CD8-positive, alpha-beta memory T cell (primary cell): ENCODE measurements at regions not wholly inside any gene's neighbourhood (a gene's known extent, or its start where the extent isn't known, plus 50 kb on each side); places are given as distances from the start of the nearest gene placed in this dataset.
"Not testable (repeated sequence)": the region's sequence is repeated elsewhere in the genome, so short reads cannot be mapped to it uniquely, and the experiment has no call there.

Experiments used
- CTCF ChIA-PET: fragments of 350-600 bp; sonication (Branson Sonifier 250); formaldehyde crosslinking; loops from one replicate; lab custom pipeline; 2021; ENCODE audit warnings: antibody characterized with exemption; lab: Charles Lee
- POLR2A ChIA-PET: fragments of 350-600 bp; sonication (Branson Sonifier 250); formaldehyde crosslinking; loops from one replicate; lab custom pipeline; 2021; ENCODE audit warnings: antibody characterized with exemption; lab: Charles Lee
- DNase-seq, 5 donors: peaks; one replicate each; pipeline versions ENCODE4 v3.0.0 to v3.0.0-alpha.2; 2020 to 2022; ENCODE audit warnings: mixed read lengths in 1 of 5
- H3K27ac ChIP-seq: one replicate; pipeline ENCODE4 v1.7.0; 2013; ENCODE audit warnings: low read depth, mild to moderate bottlenecking, low read length, moderate library complexity
- H3K27me3 ChIP-seq: 2 replicates; pipeline ENCODE4 v1.7.0; 2013; ENCODE audit warnings: low read length, mild to moderate bottlenecking; ENCODE audit not compliant: insufficient read depth, poor library complexity, severe bottlenecking
- H3K36me3 ChIP-seq: 2 replicates; pipeline ENCODE4 v1.7.0; 2013; ENCODE audit warnings: mild to moderate bottlenecking, low read length, moderate library complexity; ENCODE audit not compliant: insufficient read depth
- H3K4me1 ChIP-seq: 2 replicates; pipeline ENCODE4 v1.7.0; 2013; ENCODE audit warnings: mild to moderate bottlenecking, low read length, moderate library complexity; ENCODE audit not compliant: insufficient read depth
- H3K4me3 ChIP-seq: 2 replicates; pipeline ENCODE4 v1.7.0; 2013; ENCODE audit warnings: mild to moderate bottlenecking, low read length
- H3K9me3 ChIP-seq: 2 replicates; pipeline ENCODE4 v1.7.0; 2013; ENCODE audit warnings: mild to moderate bottlenecking, low read length
- H3K27ac Mint-ChIP-seq, 8 donors: one replicate each; pipeline ENCODE4 v1.8.0; 2020 to 2021; ENCODE audit warnings: mixed read lengths in 8 of 8, mild to moderate bottlenecking in 6 of 8, inconsistent platforms in 3 of 8, moderate library complexity in 3 of 8
- H3K27me3 Mint-ChIP-seq, 2 donors: one replicate each; pipeline ENCODE4 v1.8.0; 2020 to 2021; ENCODE audit warnings: mixed read lengths in 2 of 2, mild to moderate bottlenecking in 1 of 2, moderate library complexity in 1 of 2
- H3K36me3 Mint-ChIP-seq, 3 donors: one replicate each; pipeline ENCODE4 v1.8.0; 2020 to 2021; ENCODE audit warnings: mixed read lengths in 3 of 3, inconsistent platforms in 1 of 3, mild to moderate bottlenecking in 1 of 3
- H3K4me1 Mint-ChIP-seq, 3 donors: one replicate each; pipeline ENCODE4 v1.8.0; 2020 to 2021; ENCODE audit warnings: mixed read lengths in 3 of 3, inconsistent platforms in 1 of 3, mild to moderate bottlenecking in 1 of 3
- H3K4me3 Mint-ChIP-seq, 7 donors: one replicate each; pipeline ENCODE4 v1.8.0; 2020 to 2021; ENCODE audit warnings: mixed read lengths in 7 of 7, mild to moderate bottlenecking in 6 of 7, moderate library complexity in 4 of 7, inconsistent platforms in 2 of 7
- H3K9me3 Mint-ChIP-seq, 5 donors: one replicate each; pipeline ENCODE4 v1.8.0; 2020 to 2022; ENCODE audit warnings: mixed read lengths in 5 of 5, mild to moderate bottlenecking in 3 of 5, moderate library complexity in 2 of 5, inconsistent platforms in 1 of 5

DNA sequence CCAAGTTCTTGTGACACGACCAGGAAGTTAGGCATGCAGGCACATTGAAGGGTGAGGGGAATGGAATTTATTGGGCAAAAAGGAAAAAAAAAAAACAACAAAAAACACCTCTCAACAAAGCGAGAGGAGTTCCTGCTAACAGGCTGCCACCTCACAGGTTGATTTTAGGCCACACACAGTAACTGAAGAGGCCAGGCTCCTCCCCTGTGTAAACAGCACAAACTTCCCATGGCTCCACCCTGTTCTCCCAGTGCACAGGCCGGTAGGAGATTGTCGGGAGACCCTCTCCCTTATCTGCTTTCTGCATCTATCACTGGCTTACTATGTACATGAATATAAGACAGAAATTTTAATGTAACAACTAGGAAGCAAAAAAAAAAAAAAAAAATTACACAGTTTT, 283.0 kb downstream of the ZFY start:
- CTCF ChIA-PET = not testable (repeated sequence)

DNA sequence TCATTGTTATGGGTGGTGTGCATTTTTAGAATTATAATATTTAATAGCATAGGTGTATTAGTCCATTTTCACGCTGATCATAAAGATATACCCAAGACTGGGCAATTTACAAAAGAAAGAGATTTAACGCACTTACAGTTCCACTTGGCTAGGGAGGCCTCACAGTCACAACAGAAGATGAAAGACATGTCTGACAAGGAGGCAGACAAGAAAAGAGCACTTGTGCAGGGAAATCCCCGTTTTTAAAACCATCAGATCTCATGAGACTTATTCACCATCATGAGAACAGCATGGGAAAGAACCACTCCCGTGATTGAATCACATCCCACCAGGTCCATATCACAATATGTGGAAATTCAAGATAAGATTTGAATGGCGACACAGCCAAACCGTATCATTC, 283.4 kb downstream of the ZFY start:
- POLR2A ChIA-PET, H3K27ac ChIP-seq, H3K27me3 Mint-ChIP-seq, H3K4me3 ChIP-seq, CTCF ChIA-PET, H3K9me3 ChIP-seq, H3K36me3 Mint-ChIP-seq, H3K27me3 ChIP-seq, H3K4me1 ChIP-seq, H3K9me3 Mint-ChIP-seq, H3K4me3 Mint-ChIP-seq, H3K27ac Mint-ChIP-seq, DNase-seq, H3K4me1 Mint-ChIP-seq, H3K36me3 ChIP-seq: not testable (repeated sequence)

More for the DNA sequence above, 283.0 kb downstream of the ZFY start:
- H3K9me3 Mint-ChIP-seq, H3K4me3 ChIP-seq, H3K27ac ChIP-seq, H3K4me1 ChIP-seq, H3K27me3 ChIP-seq, H3K27me3 Mint-ChIP-seq, DNase-seq, H3K4me3 Mint-ChIP-seq, H3K27ac Mint-ChIP-seq, H3K36me3 Mint-ChIP-seq, H3K9me3 ChIP-seq, H3K36me3 ChIP-seq, H3K4me1 Mint-ChIP-seq, POLR2A ChIA-PET: not testable (repeated sequence)

DNA sequence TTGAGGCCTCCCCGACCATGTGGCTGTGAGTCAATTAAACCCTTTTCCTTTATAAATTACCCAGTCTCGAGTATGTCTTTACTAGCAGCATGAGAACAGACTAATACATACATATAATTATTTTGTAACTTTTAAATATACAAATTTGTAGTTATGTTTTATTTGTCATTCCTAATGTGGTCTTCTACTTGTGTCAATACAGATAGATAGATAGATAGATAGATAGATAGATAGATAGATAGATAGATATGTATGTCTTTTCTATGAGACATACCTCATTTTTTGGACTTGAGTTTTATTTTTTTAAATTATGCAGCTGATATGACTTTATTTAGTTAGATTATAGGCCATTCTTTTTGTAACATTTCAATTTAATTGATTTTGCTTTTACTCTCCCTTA, 316.0 kb upstream of the TGIF2LY start:
- H3K27ac ChIP-seq, CTCF ChIA-PET, H3K27ac Mint-ChIP-seq, H3K4me3 Mint-ChIP-seq, H3K4me1 Mint-ChIP-seq, H3K4me1 ChIP-seq, H3K4me3 ChIP-seq, H3K27me3 Mint-ChIP-seq, POLR2A ChIA-PET, H3K9me3 Mint-ChIP-seq, H3K36me3 ChIP-seq, H3K36me3 Mint-ChIP-seq, H3K27me3 ChIP-seq, DNase-seq, H3K9me3 ChIP-seq: not testable (repeated sequence)

DNA sequence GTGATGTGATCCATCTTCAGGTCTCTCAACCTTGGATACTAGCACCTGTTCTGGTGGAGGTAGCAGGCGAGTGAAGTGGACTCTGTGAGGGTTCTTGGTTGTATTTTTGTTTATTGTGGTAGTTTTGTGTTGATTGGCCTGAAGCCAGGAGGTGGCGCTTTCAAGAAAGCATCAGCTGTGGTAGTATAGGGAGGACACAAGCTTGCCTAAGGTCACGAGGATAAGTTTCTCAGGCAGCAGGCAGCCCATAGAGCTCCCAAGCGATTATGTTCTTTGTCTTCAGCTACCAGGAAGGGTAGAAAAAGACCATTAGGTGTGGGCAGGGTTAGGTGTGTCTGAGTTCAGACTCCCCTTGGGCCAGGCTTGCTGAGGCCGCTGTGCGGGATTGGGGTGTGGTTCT, 290.8 kb upstream of the TGIF2LY start:
- H3K27me3 ChIP-seq, H3K4me1 Mint-ChIP-seq, DNase-seq, H3K27ac Mint-ChIP-seq, H3K36me3 ChIP-seq, CTCF ChIA-PET, H3K4me1 ChIP-seq, H3K27ac ChIP-seq, H3K27me3 Mint-ChIP-seq, POLR2A ChIA-PET, H3K4me3 Mint-ChIP-seq, H3K9me3 Mint-ChIP-seq, H3K36me3 Mint-ChIP-seq, H3K4me3 ChIP-seq, H3K9me3 ChIP-seq: not testable (repeated sequence)

DNA sequence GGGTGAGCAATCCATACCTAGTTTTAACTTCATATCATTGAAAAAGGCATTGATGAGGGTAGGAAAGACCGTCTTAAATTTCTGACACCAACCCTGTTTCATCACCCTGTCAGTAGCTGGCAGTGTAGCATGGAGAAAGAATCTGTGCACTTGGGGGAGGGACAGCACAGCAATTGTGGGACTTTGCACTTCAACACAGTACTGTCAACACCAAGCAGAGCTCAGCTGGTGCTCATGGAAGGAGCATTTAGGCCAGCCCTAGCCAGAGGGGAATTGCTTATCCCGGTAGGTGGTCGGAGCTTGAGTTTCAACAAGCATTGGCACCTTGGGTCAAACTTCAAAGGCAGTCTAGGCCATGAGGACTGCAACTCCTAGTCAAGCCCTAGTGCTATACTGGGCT, 281.6 kb upstream of the TGIF2LY start:
- H3K4me1 Mint-ChIP-seq, H3K36me3 Mint-ChIP-seq, H3K36me3 ChIP-seq, H3K4me3 Mint-ChIP-seq, POLR2A ChIA-PET, DNase-seq, H3K27me3 Mint-ChIP-seq, H3K27ac ChIP-seq, H3K27ac Mint-ChIP-seq, H3K27me3 ChIP-seq, CTCF ChIA-PET, H3K9me3 ChIP-seq, H3K4me3 ChIP-seq, H3K9me3 Mint-ChIP-seq, H3K4me1 ChIP-seq: not testable (repeated sequence)

DNA sequence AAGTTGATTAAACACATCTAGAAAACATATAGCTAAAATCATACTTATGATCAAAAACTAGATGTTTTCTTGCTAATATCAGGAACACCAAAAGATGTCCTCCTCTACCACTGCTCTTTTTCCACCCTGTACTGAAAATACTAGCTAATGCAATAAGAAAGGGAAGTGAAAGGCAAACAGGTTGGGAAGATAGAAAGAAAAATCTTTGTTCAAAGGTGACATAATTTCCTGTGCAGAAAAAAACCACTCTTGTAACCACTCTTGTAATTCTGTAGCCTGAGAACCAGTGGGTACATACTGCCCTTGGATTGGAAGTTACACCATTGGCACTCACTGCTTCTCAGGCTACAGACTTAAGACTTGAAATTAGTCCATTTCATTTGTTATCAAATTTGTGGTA, 258.9 kb upstream of the TGIF2LY start:
- H3K27me3 Mint-ChIP-seq, POLR2A ChIA-PET, H3K4me3 Mint-ChIP-seq, H3K9me3 Mint-ChIP-seq, H3K4me3 ChIP-seq, H3K9me3 ChIP-seq, H3K27ac Mint-ChIP-seq, DNase-seq, H3K36me3 Mint-ChIP-seq, H3K27me3 ChIP-seq, H3K36me3 ChIP-seq, CTCF ChIA-PET, H3K4me1 Mint-ChIP-seq, H3K4me1 ChIP-seq, H3K27ac ChIP-seq: not testable (repeated sequence)

DNA sequence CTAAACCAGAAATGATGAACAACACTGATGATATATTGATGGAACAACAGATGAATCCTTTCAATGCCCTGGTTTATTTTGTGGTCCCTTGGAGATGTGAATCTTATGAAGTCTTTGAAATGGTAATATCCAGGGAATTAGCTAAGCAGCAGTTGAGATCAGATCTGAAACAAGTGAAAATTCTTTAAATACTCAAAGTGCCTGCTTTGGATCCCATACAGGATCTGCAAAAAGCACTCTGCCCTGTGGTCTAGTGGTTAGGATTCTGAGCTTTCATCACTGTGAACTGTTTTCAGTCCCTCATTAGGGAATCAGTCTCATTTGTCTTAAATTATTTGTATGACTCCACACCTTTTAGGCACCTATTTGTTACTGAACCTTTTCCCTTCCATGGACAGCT, 211.3 kb upstream of the TGIF2LY start:
- H3K27ac Mint-ChIP-seq, H3K27ac ChIP-seq, H3K36me3 ChIP-seq, H3K4me3 ChIP-seq, H3K27me3 ChIP-seq, H3K27me3 Mint-ChIP-seq, H3K4me3 Mint-ChIP-seq, H3K36me3 Mint-ChIP-seq, H3K9me3 Mint-ChIP-seq, DNase-seq, CTCF ChIA-PET, H3K4me1 ChIP-seq, H3K4me1 Mint-ChIP-seq, POLR2A ChIA-PET, H3K9me3 ChIP-seq: not testable (repeated sequence)

DNA sequence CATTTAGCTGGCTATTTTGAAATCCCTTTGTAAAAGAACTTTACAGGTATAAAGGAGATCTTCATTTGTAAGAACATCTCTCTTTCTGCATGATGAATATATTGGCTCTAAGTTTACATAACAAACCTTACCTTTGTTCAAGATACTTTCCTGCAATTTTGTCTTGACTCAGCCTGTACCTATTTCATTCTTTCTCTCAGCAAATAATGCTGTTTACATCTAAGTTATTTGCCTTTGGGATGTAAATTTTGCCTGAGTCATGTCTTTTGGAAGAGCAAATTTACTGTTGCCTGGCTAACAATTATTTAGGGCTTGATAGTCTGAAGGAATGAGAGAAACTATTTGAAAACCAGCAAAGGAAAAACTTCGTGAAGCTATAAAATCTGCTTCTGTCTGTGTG, 210.4 kb upstream of the TGIF2LY start:
- H3K27ac Mint-ChIP-seq, H3K4me3 Mint-ChIP-seq, H3K4me3 ChIP-seq, H3K27me3 ChIP-seq, CTCF ChIA-PET, H3K4me1 ChIP-seq, H3K4me1 Mint-ChIP-seq, H3K27ac ChIP-seq, POLR2A ChIA-PET, H3K36me3 ChIP-seq, H3K27me3 Mint-ChIP-seq, H3K9me3 ChIP-seq, DNase-seq, H3K9me3 Mint-ChIP-seq, H3K36me3 Mint-ChIP-seq: not testable (repeated sequence)

DNA sequence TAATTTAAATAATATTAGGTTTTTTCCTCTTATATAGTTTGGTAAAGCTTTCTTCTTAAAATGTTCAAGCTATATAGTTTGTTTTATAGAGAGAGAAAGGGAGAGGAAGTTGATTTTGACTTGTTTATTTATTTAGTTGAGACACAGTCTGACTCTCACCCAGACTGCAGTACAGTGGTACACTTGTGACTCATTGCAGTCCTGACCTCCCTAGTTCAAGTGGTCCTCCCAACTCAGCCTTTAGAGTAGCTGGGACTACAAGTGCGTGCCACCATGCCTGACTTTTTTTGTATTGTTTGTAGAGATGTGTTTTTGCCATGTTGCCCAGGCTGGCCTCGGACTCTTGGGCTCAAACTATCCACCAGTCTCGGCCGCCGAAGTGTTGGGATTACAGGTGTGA, 187.4 kb upstream of the TGIF2LY start:
- CTCF ChIA-PET, H3K36me3 Mint-ChIP-seq, H3K27ac Mint-ChIP-seq: not testable (repeated sequence)

More for the DNA sequence above, 187.4 kb upstream of the TGIF2LY start:
- DNase-seq, H3K27me3 Mint-ChIP-seq, POLR2A ChIA-PET, H3K4me3 Mint-ChIP-seq, H3K36me3 ChIP-seq, H3K4me1 ChIP-seq, H3K4me3 ChIP-seq, H3K27ac ChIP-seq, H3K9me3 Mint-ChIP-seq, H3K27me3 ChIP-seq, H3K4me1 Mint-ChIP-seq, H3K9me3 ChIP-seq: not testable (repeated sequence)
